ENCODE measurements at regions not wholly inside any gene's neighbourhood (a gene's known extent, or its start where the extent isn't known, plus 50 kb on each side); places are given as distances from the start of the nearest gene placed in this dataset.

DNA sequence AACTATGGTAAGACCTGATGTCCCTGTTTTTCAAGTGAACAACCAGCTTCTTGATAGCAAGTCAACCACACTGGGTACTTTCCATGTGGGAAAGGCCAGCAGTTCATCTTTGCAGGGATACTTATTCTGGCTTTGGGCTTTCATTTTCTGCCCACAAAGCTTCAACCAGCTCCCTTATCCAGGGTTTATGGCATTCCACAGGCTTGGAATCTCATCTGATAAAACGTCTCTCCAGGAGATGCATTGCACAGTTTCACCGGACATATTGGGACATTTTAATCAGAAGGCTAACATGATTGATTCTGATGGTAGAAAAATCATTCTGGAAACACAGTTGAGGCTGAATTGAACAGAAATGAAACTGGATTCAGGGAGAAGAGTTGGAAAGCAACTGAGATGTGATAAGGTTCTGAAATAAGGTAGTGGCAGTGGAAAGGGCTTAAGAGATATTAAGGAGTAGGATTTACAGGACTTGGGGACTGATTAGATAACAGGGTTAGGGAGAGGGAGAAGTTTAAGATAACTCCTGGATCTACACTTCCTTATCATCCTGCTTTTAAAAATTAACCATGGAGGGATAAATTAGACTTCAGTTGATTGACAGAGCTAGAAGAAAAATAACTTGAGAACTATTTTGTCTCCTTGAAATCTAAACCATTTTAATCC is 195.8 kb upstream of the FBXL7 start:
- no peak overlapping the region for H3K27ac ChIP-seq (ENCODE audit: low read depth, low read length)
- H3K36me3 ChIP-seq (ENCODE audit: control insufficient read depth, insufficient read depth, low read length): no peaks in the 10 kb centered on the region
- no peak overlapping the region for H4K8ac ChIP-seq (ENCODE audit: low read depth, low read length)
- DNase-seq: peak; percentile 75
- H3K4me1 ChIP-seq (ENCODE audit: control insufficient read depth, low read depth, low read length): peaks cover 2% of the 10 kb centered on the region
- no peak overlapping the region for H3K4me2 ChIP-seq (ENCODE audit: low read length)
- H2BK120ac ChIP-seq (ENCODE audit: low read depth, low read length): no peak overlapping the region
- H3K27me3 ChIP-seq (ENCODE audit: insufficient read depth, low read length, poor library complexity): no peaks in the 10 kb centered on the region
- H3K4ac ChIP-seq (ENCODE audit: low read depth, low read length): no peak overlapping the region
- H2BK15ac ChIP-seq (replicated peaks; ENCODE audit: low read depth): no peak overlapping the region
- no peak overlapping the region for H4K5ac ChIP-seq (ENCODE audit: low read length)
- H3K9ac ChIP-seq (ENCODE audit: low read length): no peak overlapping the region
- no peaks in the 10 kb centered on the region for H3K79me2 ChIP-seq (ENCODE audit: control insufficient read depth, insufficient read depth, low read length)
- H3K4me3 ChIP-seq (ENCODE audit: low read length): no peak overlapping the region
- H2BK5ac ChIP-seq (ENCODE audit: low read length): no peak overlapping the region
- H3K23ac ChIP-seq (ENCODE audit: low read length): no peak overlapping the region
- H3K79me1 ChIP-seq (ENCODE audit: low read length): no peaks in the 10 kb centered on the region
- H3K56ac ChIP-seq (ENCODE audit: low read length): no peak overlapping the region
- no peak overlapping the region for H2AK5ac ChIP-seq (ENCODE audit: low read length)
- WGBS (ENCODE audit: extremely low coverage, insufficient coverage, low lambda C conversion rate): no CpG with 5 or more reads among the region's 2 CpGs
- H3K18ac ChIP-seq (ENCODE audit: low read length): no peak overlapping the region

DNA sequence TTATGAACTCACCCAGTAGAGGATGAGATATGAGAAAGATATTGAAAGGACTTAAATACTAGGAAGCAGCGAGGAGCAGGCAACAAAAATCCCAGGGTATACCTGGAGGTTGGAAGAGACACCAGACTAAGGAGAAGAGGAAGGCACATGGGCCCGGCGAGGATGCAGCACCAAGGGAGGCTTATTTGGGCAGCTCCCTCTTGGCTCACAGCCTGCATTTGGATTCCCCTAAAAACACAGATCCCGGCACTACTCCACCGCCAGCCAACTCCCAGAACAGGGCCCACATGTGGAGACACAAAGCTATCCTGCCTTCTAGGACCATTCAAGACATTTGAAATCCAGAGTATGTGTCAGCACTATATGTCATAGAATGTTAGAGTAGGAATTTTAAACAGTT is 199.8 kb upstream of the FBXL7 start:
- no peak overlapping the region for H3K4me3 ChIP-seq (ENCODE audit: low read length)
- no peaks in the 10 kb centered on the region for H3K36me3 ChIP-seq (ENCODE audit: control insufficient read depth, insufficient read depth, low read length)
- H2BK15ac ChIP-seq (replicated peaks; ENCODE audit: low read depth): no peak overlapping the region
- no peaks in the 10 kb centered on the region for H3K27me3 ChIP-seq (ENCODE audit: insufficient read depth, low read length, poor library complexity)
- H3K23ac ChIP-seq (ENCODE audit: low read length): no peak overlapping the region
- H3K18ac ChIP-seq (ENCODE audit: low read length): no peak overlapping the region
- no peak for DNase-seq
- no peak overlapping the region for H4K8ac ChIP-seq (ENCODE audit: low read depth, low read length)
- H3K9ac ChIP-seq (ENCODE audit: low read length): no peak overlapping the region
- no peak overlapping the region for H2BK120ac ChIP-seq (ENCODE audit: low read depth, low read length)
- no peak overlapping the region for H3K4ac ChIP-seq (ENCODE audit: low read depth, low read length)
- H3K79me1 ChIP-seq (ENCODE audit: low read length): no peaks in the 10 kb centered on the region
- H3K4me1 ChIP-seq (ENCODE audit: control insufficient read depth, low read depth, low read length): peaks cover 2% of the 10 kb centered on the region
- no peaks in the 10 kb centered on the region for H3K79me2 ChIP-seq (ENCODE audit: control insufficient read depth, insufficient read depth, low read length)
- no peak overlapping the region for H3K4me2 ChIP-seq (ENCODE audit: low read length)
- H2AK5ac ChIP-seq (ENCODE audit: low read length): no peak overlapping the region
- no peak overlapping the region for H3K56ac ChIP-seq (ENCODE audit: low read length)
- WGBS (ENCODE audit: extremely low coverage, insufficient coverage, low lambda C conversion rate): no CpG with 5 or more reads among the region's 5 CpGs
- H2BK5ac ChIP-seq (ENCODE audit: low read length): no peak overlapping the region
- H4K5ac ChIP-seq (ENCODE audit: low read length): no peak overlapping the region
- H3K27ac ChIP-seq (ENCODE audit: low read depth, low read length): no peak overlapping the region

DNA sequence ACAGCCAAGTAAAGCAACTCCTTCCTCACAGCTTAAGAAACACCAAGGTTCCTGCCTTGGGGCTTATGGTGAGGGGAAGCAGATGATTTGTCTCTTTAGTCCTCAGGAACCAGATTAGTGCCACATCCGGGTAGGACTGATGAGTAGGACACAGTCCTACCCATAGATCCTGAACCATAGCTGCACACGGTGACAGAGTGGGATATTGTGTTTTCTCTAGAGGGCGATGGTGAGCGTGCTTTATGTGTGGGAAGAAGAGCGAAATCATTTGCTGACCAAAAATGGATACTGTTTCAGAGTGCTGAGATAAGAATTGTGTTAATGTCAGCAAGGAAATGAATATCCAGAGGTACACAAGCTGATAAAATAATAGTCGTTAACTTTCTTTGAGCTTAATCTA is 209.0 kb upstream of the FBXL7 start:
- no peak overlapping the region for H3K9ac ChIP-seq (ENCODE audit: low read length)
- no peak overlapping the region for H3K4ac ChIP-seq (ENCODE audit: low read depth, low read length)
- DNase-seq: peak; percentile 27
- no peak overlapping the region for H3K56ac ChIP-seq (ENCODE audit: low read length)
- no peak overlapping the region for H2AK5ac ChIP-seq (ENCODE audit: low read length)
- H3K18ac ChIP-seq (ENCODE audit: low read length): no peak overlapping the region
- no CpG with 5 or more reads among the region's 6 CpGs for WGBS (ENCODE audit: extremely low coverage, insufficient coverage, low lambda C conversion rate)
- H3K27me3 ChIP-seq (ENCODE audit: insufficient read depth, low read length, poor library complexity): no peaks in the 10 kb centered on the region
- H4K8ac ChIP-seq (ENCODE audit: low read depth, low read length): no peak overlapping the region
- H3K79me1 ChIP-seq (ENCODE audit: low read length): no peaks in the 10 kb centered on the region
- no peak overlapping the region for H3K4me2 ChIP-seq (ENCODE audit: low read length)
- H3K36me3 ChIP-seq (ENCODE audit: control insufficient read depth, insufficient read depth, low read length): no peaks in the 10 kb centered on the region
- H3K27ac ChIP-seq (ENCODE audit: low read depth, low read length): no peak overlapping the region
- H2BK5ac ChIP-seq (ENCODE audit: low read length): no peak overlapping the region
- H3K4me3 ChIP-seq (ENCODE audit: low read length): no peak overlapping the region
- no peaks in the 10 kb centered on the region for H3K4me1 ChIP-seq (ENCODE audit: control insufficient read depth, low read depth, low read length)
- no peak overlapping the region for H4K5ac ChIP-seq (ENCODE audit: low read length)
- no peak overlapping the region for H2BK120ac ChIP-seq (ENCODE audit: low read depth, low read length)
- H3K79me2 ChIP-seq (ENCODE audit: control insufficient read depth, insufficient read depth, low read length): no peaks in the 10 kb centered on the region
- H2BK15ac ChIP-seq (replicated peaks; ENCODE audit: low read depth): no peak overlapping the region
- no peak overlapping the region for H3K23ac ChIP-seq (ENCODE audit: low read length)

DNA sequence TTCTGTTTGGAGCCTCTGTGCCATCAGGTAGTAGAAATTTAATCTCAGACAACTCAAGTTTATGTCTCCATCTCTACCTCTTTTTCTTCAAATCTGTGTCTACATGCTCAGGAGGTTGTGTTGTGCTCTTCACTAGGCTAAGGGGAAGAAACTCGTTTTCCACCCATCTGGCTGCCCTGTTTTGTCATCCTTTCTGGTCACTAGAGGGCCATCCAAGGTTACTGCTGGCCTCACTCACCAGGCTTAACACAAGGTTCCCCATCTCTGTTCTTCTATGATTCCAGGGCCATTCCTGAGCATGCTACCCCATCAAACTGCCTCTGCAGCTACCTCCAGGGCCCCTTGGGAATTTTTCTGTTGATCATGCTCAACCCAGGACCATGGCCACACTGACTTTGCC is 213.3 kb upstream of the FBXL7 start:
- no peak overlapping the region for H3K9ac ChIP-seq (ENCODE audit: low read length)
- no peak overlapping the region for H3K18ac ChIP-seq (ENCODE audit: low read length)
- H3K4me2 ChIP-seq (ENCODE audit: low read length): no peak overlapping the region
- no peaks in the 10 kb centered on the region for H3K79me2 ChIP-seq (ENCODE audit: control insufficient read depth, insufficient read depth, low read length)
- H2BK15ac ChIP-seq (replicated peaks; ENCODE audit: low read depth): no peak overlapping the region
- no peak overlapping the region for H2BK120ac ChIP-seq (ENCODE audit: low read depth, low read length)
- peak; percentile 57 for DNase-seq
- H3K23ac ChIP-seq (ENCODE audit: low read length): no peak overlapping the region
- no peak overlapping the region for H4K8ac ChIP-seq (ENCODE audit: low read depth, low read length)
- H2AK5ac ChIP-seq (ENCODE audit: low read length): no peak overlapping the region
- no peaks in the 10 kb centered on the region for H3K79me1 ChIP-seq (ENCODE audit: low read length)
- no peaks in the 10 kb centered on the region for H3K27me3 ChIP-seq (ENCODE audit: insufficient read depth, low read length, poor library complexity)
- H2BK5ac ChIP-seq (ENCODE audit: low read length): no peak overlapping the region
- H3K4ac ChIP-seq (ENCODE audit: low read depth, low read length): no peak overlapping the region
- WGBS (ENCODE audit: extremely low coverage, insufficient coverage, low lambda C conversion rate): no CpG with 5 or more reads among the region's 1 CpG
- H3K4me3 ChIP-seq (ENCODE audit: low read length): no peak overlapping the region
- H3K56ac ChIP-seq (ENCODE audit: low read length): no peak overlapping the region
- H3K27ac ChIP-seq (ENCODE audit: low read depth, low read length): no peak overlapping the region
- H3K36me3 ChIP-seq (ENCODE audit: control insufficient read depth, insufficient read depth, low read length): no peaks in the 10 kb centered on the region
- no peaks in the 10 kb centered on the region for H3K4me1 ChIP-seq (ENCODE audit: control insufficient read depth, low read depth, low read length)
- no peak overlapping the region for H4K5ac ChIP-seq (ENCODE audit: low read length)

DNA sequence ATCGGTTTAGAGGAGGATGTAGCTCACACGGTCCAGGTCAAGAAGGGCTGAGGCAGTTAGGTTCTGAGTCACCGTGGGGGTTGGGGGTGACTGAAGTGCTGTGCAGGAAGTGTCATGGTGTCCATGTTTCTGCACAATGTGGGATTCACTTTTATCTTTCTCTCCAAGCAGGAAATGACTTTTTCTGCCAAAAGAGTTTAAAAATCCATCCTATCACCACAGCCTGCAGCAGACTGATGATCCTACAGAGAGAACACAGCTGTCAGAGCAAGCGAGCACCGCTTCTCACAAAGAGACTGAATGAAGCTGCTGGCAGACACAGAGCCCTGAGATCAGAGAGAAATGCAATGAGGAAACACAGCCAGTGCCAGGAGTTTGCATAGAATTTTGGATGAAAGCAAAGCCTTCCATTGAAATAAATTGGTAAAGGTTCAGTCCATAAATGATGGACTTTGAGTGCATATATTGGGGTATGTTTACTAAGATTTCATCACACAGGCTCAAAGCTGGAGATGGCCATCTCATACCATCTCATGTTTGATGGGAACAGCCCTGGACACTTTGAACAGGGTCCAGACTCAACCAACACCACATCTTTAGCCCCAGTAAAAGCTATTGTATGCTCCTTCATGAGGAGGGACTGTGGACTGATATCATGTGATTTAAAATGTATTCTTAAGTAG is 213.9 kb upstream of the FBXL7 start:
- no peak overlapping the region for H4K8ac ChIP-seq (ENCODE audit: low read depth, low read length)
- no peak overlapping the region for H3K4me3 ChIP-seq (ENCODE audit: low read length)
- H3K36me3 ChIP-seq (ENCODE audit: control insufficient read depth, insufficient read depth, low read length): no peaks in the 10 kb centered on the region
- no peak for DNase-seq
- no peak overlapping the region for H3K4ac ChIP-seq (ENCODE audit: low read depth, low read length)
- H3K18ac ChIP-seq (ENCODE audit: low read length): no peak overlapping the region
- H3K4me1 ChIP-seq (ENCODE audit: control insufficient read depth, low read depth, low read length): no peaks in the 10 kb centered on the region
- no peaks in the 10 kb centered on the region for H3K79me1 ChIP-seq (ENCODE audit: low read length)
- no peak overlapping the region for H3K27ac ChIP-seq (ENCODE audit: low read depth, low read length)
- H3K23ac ChIP-seq (ENCODE audit: low read length): no peak overlapping the region
- no peak overlapping the region for H2BK15ac ChIP-seq (replicated peaks; ENCODE audit: low read depth)
- no peak overlapping the region for H2BK5ac ChIP-seq (ENCODE audit: low read length)
- no peak overlapping the region for H2BK120ac ChIP-seq (ENCODE audit: low read depth, low read length)
- H2AK5ac ChIP-seq (ENCODE audit: low read length): no peak overlapping the region
- no peak overlapping the region for H4K5ac ChIP-seq (ENCODE audit: low read length)
- H3K4me2 ChIP-seq (ENCODE audit: low read length): no peak overlapping the region
- WGBS (ENCODE audit: extremely low coverage, insufficient coverage, low lambda C conversion rate): no CpG with 5 or more reads among the region's 5 CpGs
- no peak overlapping the region for H3K56ac ChIP-seq (ENCODE audit: low read length)
- H3K9ac ChIP-seq (ENCODE audit: low read length): no peak overlapping the region
- H3K27me3 ChIP-seq (ENCODE audit: insufficient read depth, low read length, poor library complexity): no peaks in the 10 kb centered on the region
- H3K79me2 ChIP-seq (ENCODE audit: control insufficient read depth, insufficient read depth, low read length): no peaks in the 10 kb centered on the region

DNA sequence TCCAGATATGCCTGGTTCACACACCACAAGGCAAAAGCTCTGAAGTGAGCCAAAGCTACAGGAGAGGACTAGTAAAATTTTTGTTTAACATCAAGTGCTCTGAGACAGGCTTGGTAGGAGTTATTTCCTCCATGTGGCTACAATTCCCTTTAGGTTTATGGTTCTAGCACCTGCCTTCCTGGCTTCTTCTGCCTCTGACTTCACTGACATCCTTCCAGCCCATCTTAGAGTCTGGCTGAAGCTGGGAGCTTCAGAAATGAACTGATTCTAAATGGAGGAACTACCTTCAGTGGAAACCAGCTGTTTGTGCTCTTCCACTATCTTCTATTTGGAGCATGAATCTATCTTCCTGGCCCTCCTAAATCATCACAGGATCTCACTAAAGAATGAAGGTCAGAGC is 215.3 kb upstream of the FBXL7 start:
- Histone ChIP-seq H3K9ac (ENCODE audit: low read length) (no peak overlapping the region), H4K5ac (ENCODE audit: low read length) (no peak overlapping the region), H3K4me2 (ENCODE audit: low read length) (no peak overlapping the region), H3K18ac (ENCODE audit: low read length) (no peak overlapping the region), H3K56ac (ENCODE audit: low read length) (no peak overlapping the region), H3K79me1 (ENCODE audit: low read length) (no peaks in the 10 kb centered on the region), H4K8ac (ENCODE audit: low read depth, low read length) (no peak overlapping the region), H3K27me3 (ENCODE audit: insufficient read depth, low read length, poor library complexity) (no peaks in the 10 kb centered on the region), H3K4ac (ENCODE audit: low read depth, low read length) (no peak overlapping the region), H3K36me3 (ENCODE audit: control insufficient read depth, insufficient read depth, low read length) (no peaks in the 10 kb centered on the region), H3K27ac (ENCODE audit: low read depth, low read length) (no peak overlapping the region), H2BK120ac (ENCODE audit: low read depth, low read length) (no peak overlapping the region), H2BK15ac (replicated peaks; ENCODE audit: low read depth) (no peak overlapping the region), H2BK5ac (ENCODE audit: low read length) (no peak overlapping the region), H3K4me1 (ENCODE audit: control insufficient read depth, low read depth, low read length) (no peaks in the 10 kb centered on the region), H3K23ac (ENCODE audit: low read length) (no peak overlapping the region), H3K4me3 (ENCODE audit: low read length) (no peak overlapping the region), H3K79me2 (ENCODE audit: control insufficient read depth, insufficient read depth, low read length) (no peaks in the 10 kb centered on the region), H2AK5ac (ENCODE audit: low read length) (no peak overlapping the region)
- DNase-seq: no peak
